K562 (cell line): ENCODE measurements at regions not wholly inside any gene's neighbourhood (a gene's known extent, or its start where the extent isn't known, plus 50 kb on each side); places are given as distances from the start of the nearest gene placed in this dataset.
A peak's percentile ranks its signal among the peaks of the same experiment; 100 is the strongest.

Experiments used
- ATAC-seq: fragments of 200-7000 bp; cut with Tn5 transposase; 3 replicates; pipeline ENCODE4 v1.9.1; 2020; ENCODE audit warnings: moderate library complexity
- BruUV-seq: library from RNA; stranded (reverse); fragments of 400-500 nt; replicated peaks from 2 replicates; lab custom pipeline; 2021; lab: Mats Ljungman, UMichigan
- CTCF ChIA-PET: fragments of 300-600 bp; formaldehyde crosslinking; extraction: SDS; loops from one replicate; lab custom pipeline; 2021; ENCODE audit warnings: low intra/inter-chr PET ratio; lab: Yijun Ruan, JAX
- POLR2A ChIA-PET: fragments of 300-600, 350-650 bp; sonication (Branson Sonifier 250); formaldehyde crosslinking; extraction: SDS; loops from one replicate; lab custom pipeline; 2021; ENCODE audit warnings: antibody characterized with exemption, inconsistent platforms; lab: Yijun Ruan, JAX
- DNase-seq, 4 experiments: peaks; one replicate each; pipeline versions ENCODE4 v3.0.0 to v3.0.0-alpha.2; 2011 to 2018; ENCODE audit warnings: low spot score in 3 of 4, mixed read lengths in 3 of 4; ENCODE audit errors: extremely low read depth in 1 of 4
- FAIRE-seq: peaks from 2 replicates; lab custom pipeline; 2011; peaks lifted over from hg19 to GRCh38; lab: Jason Lieb, UNC
- H2AFZ ChIP-seq: 2 replicates; pipeline ENCODE4 v1.6.0; 2011; ENCODE audit warnings: low read depth, low read length, control low read depth, inconsistent platforms
- H3K27ac ChIP-seq: fragments of 200-600 bp; 3 replicates; pipeline ENCODE4 v1.8.0; 2011; ENCODE audit warnings: low read depth, mild to moderate bottlenecking, control low read depth, inconsistent platforms, low read length, moderate library complexity, mixed read lengths; ENCODE audit errors: extremely low read depth
- H3K27me3 ChIP-seq, 2 experiments: fragments of 300-600 bp in 1 of 2; 2 replicates in 1 of 2; 3 replicates in 1 of 2; pipeline versions ENCODE4 v1.6.0 to v1.8.0; 2011; ENCODE audit warnings: inconsistent platforms in 2 of 2, low read length in 2 of 2, mild to moderate bottlenecking in 1 of 2, mixed read lengths in 1 of 2, moderate library complexity in 1 of 2; ENCODE audit not compliant: control insufficient read depth in 2 of 2, insufficient read depth in 2 of 2
- H3K36me3 ChIP-seq: fragments of 300-600 bp; 3 replicates; pipeline ENCODE4 v1.8.0; 2011; ENCODE audit warnings: mild to moderate bottlenecking, low read length, inconsistent platforms; ENCODE audit not compliant: control insufficient read depth, insufficient read depth
- H3K4me1 ChIP-seq, 2 experiments: fragments of 200-600 bp in 1 of 2; replicated peaks in 1 of 2; 2 replicates in 1 of 2; 3 replicates in 1 of 2; pipeline versions ENCODE4 v1.5.1 to v1.8.0; 2011; ENCODE audit warnings: inconsistent platforms in 2 of 2, low read length in 2 of 2, mild to moderate bottlenecking in 1 of 2, mixed read lengths in 1 of 2, moderate library complexity in 1 of 2; ENCODE audit not compliant: control insufficient read depth in 2 of 2, insufficient read depth in 2 of 2
- H3K4me2 ChIP-seq: 2 replicates; pipeline ENCODE4 v1.6.1; 2011; ENCODE audit warnings: low read length, control low read depth, inconsistent platforms, mixed read lengths; ENCODE audit not compliant: insufficient read depth
- H3K4me3 ChIP-seq: fragments of 200-600 bp; sonication (generic), shearing (Covaris generic); 2 replicates; pipeline ENCODE4 v1.5.1; 2016; ENCODE audit warnings: control low read depth, inconsistent platforms
- H3K79me2 ChIP-seq: fragments of 200-600 bp; 3 replicates; pipeline ENCODE4 v1.8.0; 2011; ENCODE audit warnings: low read length, inconsistent platforms; ENCODE audit not compliant: control insufficient read depth, insufficient read depth
- H3K9ac ChIP-seq, 2 experiments: 2 replicates each; pipeline versions ENCODE4 v1.6.0 to v1.6.1; 2011; ENCODE audit warnings: low read depth in 2 of 2, low read length in 2 of 2, control low read depth in 1 of 2, inconsistent platforms in 1 of 2, mild to moderate bottlenecking in 1 of 2, mixed read lengths in 1 of 2; ENCODE audit not compliant: insufficient read depth in 1 of 2
- H3K9me1 ChIP-seq: one replicate; pipeline ENCODE4 v1.6.0; 2011; ENCODE audit warnings: inconsistent platforms, mild to moderate bottlenecking, low read length, moderate library complexity; ENCODE audit not compliant: control insufficient read depth, insufficient read depth
- H3K9me3 ChIP-seq: replicated peaks from 2 replicates; pipeline ENCODE4 v1.5.1; 2011; ENCODE audit warnings: low read depth, low read length, inconsistent platforms; ENCODE audit not compliant: control insufficient read depth, insufficient read depth
- H4K20me1 ChIP-seq: replicated peaks from 2 replicates; pipeline ENCODE4 v1.6.1; 2011; ENCODE audit warnings: low read length, inconsistent platforms, mixed read lengths; ENCODE audit not compliant: control insufficient read depth, insufficient read depth
- HDAC1 ChIP-seq, 2 experiments: fragments of 450-650 bp; IDR thresholded peaks; 2 replicates each; pipeline ENCODE4 v1.6.1; 2016 to 2017; ENCODE audit warnings: inconsistent platforms in 1 of 2, mild to moderate bottlenecking in 1 of 2, moderate library complexity in 1 of 2
- MCM2 ChIP-seq: fragments of 450-650 bp; IDR thresholded peaks from 2 replicates; pipeline ENCODE4 v1.6.1; 2017; ENCODE audit warnings: low read depth, mild to moderate bottlenecking
- MYNN ChIP-seq, 2 experiments: sonication (generic); formaldehyde crosslinking in 1 of 2; IDR thresholded peaks; 2 replicates each; pipeline versions ENCODE4 v1.5.0 to v1.6.1; 2016 to 2020; ENCODE audit warnings: antibody characterized with exemption in 1 of 2, missing genetic modification reagents in 1 of 2
- TCF7 ChIP-seq: sonication (generic); IDR thresholded peaks from 2 replicates; pipeline ENCODE4 v1.6.1; 2016; ENCODE audit warnings: antibody characterized with exemption, borderline replicate concordance
- ZNF318 ChIP-seq, 2 experiments: fragments of 450-650 bp; IDR thresholded peaks; 2 replicates each; pipeline ENCODE4 v1.6.1; 2016; ENCODE audit warnings: mild to moderate bottlenecking in 2 of 2, borderline replicate concordance in 1 of 2, low read depth in 1 of 2, moderate library complexity in 1 of 2
- ZNF408 ChIP-seq: fragments of 250-450 bp; sonication (Bioruptor Pico); IDR thresholded peaks from 2 replicates; pipeline ENCODE4 v1.4.0; 2020; ENCODE audit warnings: low read depth, mild to moderate bottlenecking, moderate library complexity
- WGBS: fragments of 100-300 bp; shearing (Covaris generic); methylation state at CpG from one replicate; pipeline ENCODE4 v1.1.6; 2016; ENCODE audit warnings: low coverage, mixed read lengths; ENCODE audit not compliant: insufficient coverage; ENCODE audit errors: missing lambda C conversion rate; 5-methylcytosine and 5-hydroxymethylcytosine counted together
- in situ Hi-C: fragments of 300-500 bp; cut with MboI; formaldehyde crosslinking; loops from 4 replicates; pipeline ENCODE4 v1.15.0; 2018; ENCODE audit warnings: inconsistent platforms, mixed read lengths
- intact Hi-C: fragments of 100-400 bp; cut with micrococcal nuclease; formaldehyde crosslinking; loops from 2 replicates; pipeline ENCODE4 v1.14.2; 2022
- TF ChIP-seq, protein P1 (sequence below), 3 experiments: fragments of 200-800 bp in 1 of 3; sonication (Bioruptor generic) in 1 of 3; sonication (generic) in 1 of 3; formaldehyde crosslinking in 1 of 3; IDR thresholded peaks; 2 replicates each; pipeline versions ENCODE4 v1.6.1 to v1.8.0; 2016 to 2022; ENCODE audit warnings: mild to moderate bottlenecking in 2 of 3, missing compliant biosample characterization in 2 of 3, missing genetic modification characterization in 2 of 3, missing genetic modification reagents in 1 of 3

GRCh38 chr5:104367978-104368377 is 805.4 kb upstream of the NUDT12 start:
- Histone ChIP-seq H3K36me3 (no peaks in the 10 kb centered on the region), H3K27ac (no peak overlapping the region), H2AFZ (no peak overlapping the region), H3K9me3 (no peaks in the 10 kb centered on the region), H3K4me1 (no peaks in the 10 kb centered on the region), H3K9ac (no peak overlapping the region), H3K4me2 (no peak overlapping the region), H3K79me2 (no peaks in the 10 kb centered on the region), H3K4me3 (no peak overlapping the region), H3K9me1 (no peaks in the 10 kb centered on the region), H3K27me3 (no peaks in the 10 kb centered on the region), H4K20me1 (no peaks in the 10 kb centered on the region)
- DNase-seq, result no peak
- in situ Hi-C loops, result no loop called here
- POLR2A ChIA-PET, result no interaction called here
- ATAC-seq, result no peak
- TF ChIP-seq TCF7 (no peak), MCM2 (no peak), ZNF408 (CRISPR knock-in tag) (no peak)
- CTCF ChIA-PET, result no interaction called here
- FAIRE-seq, result no peak
- intact Hi-C loops, result no loop called here
- no TSS peak for BruUV-seq

- 5% methylated on average over 3 of the region's 3 CpGs for WGBS
- Histone ChIP-seq H2AFZ (no peak overlapping the region), H3K36me3 (no peaks in the 10 kb centered on the region), H3K4me2 (no peak overlapping the region), H3K4me1 (no peaks in the 10 kb centered on the region), H3K9me1 (no peaks in the 10 kb centered on the region), H3K9me3 (no peaks in the 10 kb centered on the region), H4K20me1 (no peaks in the 10 kb centered on the region), H3K79me2 (no peaks in the 10 kb centered on the region), H3K9ac (no peak overlapping the region), H3K4me3 (no peak overlapping the region), H3K27ac (no peak overlapping the region), H3K27me3 (no peaks in the 10 kb centered on the region)
- ChIA-PET POLR2A (no interaction called here), CTCF (no interaction called here)
- no TSS peak for BruUV-seq
- no peak for ATAC-seq
- intact Hi-C loops, result no loop called here
- FAIRE-seq, result peak; percentile 15
- in situ Hi-C loops, result no loop called here
- no peak for DNase-seq
- TF ChIP-seq HDAC1 (IDR thresholded peaks at IDR 0.05) (no peak), MYNN (IDR thresholded peaks at IDR 0.05) (no peak), MYNN (CRISPR knock-in tag; IDR thresholded peaks at IDR 0.05) (no peak), ZNF318 (IDR thresholded peaks at IDR 0.05; ENCODE audit: borderline replicate concordance in 1 of 2, low read depth in 1 of 2) (no peak)
- TF ChIP-seq, protein P1, sequence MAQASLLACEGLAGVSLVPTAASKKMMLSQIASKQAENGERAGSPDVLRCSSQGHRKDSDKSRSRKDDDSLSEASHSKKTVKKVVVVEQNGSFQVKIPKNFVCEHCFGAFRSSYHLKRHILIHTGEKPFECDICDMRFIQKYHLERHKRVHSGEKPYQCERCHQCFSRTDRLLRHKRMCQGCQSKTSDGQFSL (CRISPR knock-in tag; IDR thresholded peaks at IDR 0.05), result no peak
- TF ChIP-seq, protein P1 (tag; IDR thresholded peaks at IDR 0.05), result no peak
Observed at GRCh38 chr5:104363567-104363966, 801.0 kb upstream of the NUDT12 start.
